NCI-H2227 (cell line): ENCODE measurements at regions not wholly inside any gene's neighbourhood (a gene's known extent, or its start where the extent isn't known, plus 50 kb on each side); places are given as distances from the start of the nearest gene placed in this dataset.

Source experiments
- DNase-seq: peaks from one replicate; lab custom pipeline; 2025; ENCODE audit not compliant: unreplicated experiment; lab: John Stamatoyannopoulos, UW

- DNase-seq: no peak
These were observed 50.3 kb upstream of the SORBS2 start for GRCh38 chr4:185862340-185862739.

DNA sequence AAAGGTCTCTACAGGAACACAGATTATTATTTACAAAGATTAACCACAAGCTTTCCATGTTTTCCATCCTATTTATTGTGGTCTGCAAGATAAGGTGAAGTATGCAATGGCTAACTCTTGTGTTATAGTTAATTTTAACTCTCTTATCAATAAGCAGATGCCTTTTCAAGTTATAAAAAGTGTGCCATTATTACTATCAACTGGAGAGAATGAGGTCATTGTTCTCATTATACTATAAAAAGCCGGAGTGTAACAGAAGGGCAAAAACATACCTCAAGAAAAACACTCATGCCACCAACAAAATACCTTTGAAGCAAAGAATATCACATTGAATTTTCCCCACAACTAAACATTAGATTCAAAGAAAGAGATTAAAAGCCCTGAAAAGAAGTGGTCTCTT, 52.0 kb upstream of the SORBS2 start:
- no peak for DNase-seq

DNA sequence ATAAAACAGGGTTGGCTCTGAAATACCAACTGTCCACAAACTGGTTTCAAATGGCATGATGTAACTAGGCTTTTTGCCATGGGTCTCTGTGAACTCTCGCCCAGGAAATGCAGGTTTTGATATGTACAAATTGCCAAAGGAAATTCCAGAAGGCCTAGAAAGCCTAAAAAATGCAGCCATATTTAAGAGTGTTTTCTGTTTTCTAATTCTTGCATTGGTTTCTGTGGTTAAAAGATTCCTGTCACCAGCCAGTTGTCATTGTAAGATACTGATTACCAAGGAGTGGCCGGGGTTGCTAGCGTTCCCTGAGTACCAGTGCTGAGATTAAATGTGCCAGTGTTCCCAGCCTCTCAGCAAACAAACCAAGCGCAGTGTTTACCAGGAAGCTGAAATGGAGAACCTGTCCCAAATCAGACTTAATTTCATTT, 53.9 kb upstream of the SORBS2 start:
- no peak for DNase-seq

- no peak for DNase-seq
These were observed 55.8 kb upstream of the SORBS2 start for GRCh38 chr4:185867770-185868169.

DNA sequence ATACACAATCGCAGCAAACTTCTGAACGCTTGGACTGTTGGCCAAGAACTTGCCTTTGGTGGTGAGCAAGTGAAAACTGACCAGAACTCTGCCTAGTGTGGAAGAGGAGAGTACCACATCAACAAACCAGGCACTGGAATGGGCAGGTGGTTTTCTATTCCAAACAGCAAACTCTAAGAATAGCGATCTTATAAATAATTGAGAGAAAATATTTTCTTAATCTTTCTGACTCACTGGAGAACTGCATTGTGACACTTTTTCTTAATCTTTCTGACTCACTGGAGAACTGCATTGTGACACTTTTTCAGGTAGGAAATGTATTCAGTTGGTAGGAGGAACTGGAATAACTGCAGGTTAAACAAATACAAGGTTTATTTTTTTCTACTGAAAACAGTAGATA, 57.0 kb upstream of the SORBS2 start:
- DNase-seq: no peak

DNA sequence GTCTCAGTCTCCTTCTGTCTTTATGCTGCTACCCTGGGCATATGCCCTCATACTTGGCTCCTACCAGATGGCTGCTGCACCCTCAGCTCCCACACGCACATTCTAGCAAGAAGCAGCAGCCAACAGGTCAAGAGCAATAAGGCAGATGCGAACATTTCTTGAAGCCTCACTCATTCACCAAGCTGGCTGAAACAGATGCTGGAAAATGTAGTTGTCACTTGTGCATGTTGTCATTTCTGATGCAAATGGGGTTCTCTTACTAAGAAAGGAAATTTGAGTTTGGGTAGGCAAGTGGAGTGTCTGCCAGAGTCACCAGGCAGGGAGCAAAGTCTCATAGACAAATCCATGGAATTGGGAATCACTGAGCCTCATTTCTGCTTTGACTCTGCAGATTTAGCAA, 57.4 kb upstream of the SORBS2 start:
- peak; percentile 1 for DNase-seq

DNA sequence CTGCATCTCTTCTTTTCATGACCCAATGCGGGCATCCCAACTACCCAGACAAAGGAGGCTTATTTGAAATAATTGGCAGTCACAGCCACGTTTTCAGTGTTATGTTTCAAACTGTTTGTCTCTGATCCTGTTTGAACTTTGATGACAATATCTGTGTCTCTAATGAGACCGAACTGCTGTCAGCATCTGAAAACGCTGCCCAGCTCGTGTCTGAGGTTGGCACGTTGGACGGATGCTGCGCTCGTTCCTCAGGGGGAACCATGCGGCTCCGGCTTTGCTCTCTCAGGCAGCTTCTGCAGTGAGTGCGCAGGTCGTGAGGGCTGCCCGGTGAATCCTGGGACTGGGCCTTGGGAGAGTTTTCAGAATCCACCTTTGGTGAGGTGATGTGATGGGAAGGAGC, 58.4 kb upstream of the SORBS2 start:
- peak; percentile 18 for DNase-seq

DNA sequence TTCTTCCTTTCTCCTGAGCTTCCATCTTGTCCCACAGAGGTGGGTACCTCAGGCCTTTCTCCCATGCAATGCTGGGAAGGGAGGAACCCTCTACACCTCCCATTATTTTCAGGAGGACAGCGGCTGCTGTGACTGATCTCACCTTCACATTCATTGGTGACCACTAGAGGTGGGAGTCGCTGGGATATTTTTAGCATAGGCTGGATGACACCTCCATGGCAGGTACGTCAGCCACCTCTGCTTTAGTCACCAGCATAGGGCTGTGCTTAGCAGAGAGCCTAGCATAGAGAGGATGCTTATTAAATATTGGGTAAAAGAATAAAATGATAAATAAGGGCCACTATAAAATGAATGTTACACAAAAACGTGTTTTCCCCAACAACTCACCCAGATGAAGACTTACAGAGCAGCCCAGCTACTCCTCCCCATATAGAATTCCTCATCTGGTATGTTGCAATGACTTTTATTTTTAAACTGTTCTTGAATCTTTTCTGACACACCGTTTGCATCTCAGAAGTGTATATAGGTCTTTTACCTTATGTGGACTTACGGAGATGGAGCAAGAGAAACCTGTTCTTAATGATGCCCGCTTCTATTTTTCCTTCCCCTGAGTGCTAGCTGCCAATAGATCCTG, 60.9 kb upstream of the SORBS2 start:
- DNase-seq: no peak

- DNase-seq: no peak
These were observed 62.7 kb upstream of the SORBS2 start for GRCh38 chr4:185874516-185875230.

DNA sequence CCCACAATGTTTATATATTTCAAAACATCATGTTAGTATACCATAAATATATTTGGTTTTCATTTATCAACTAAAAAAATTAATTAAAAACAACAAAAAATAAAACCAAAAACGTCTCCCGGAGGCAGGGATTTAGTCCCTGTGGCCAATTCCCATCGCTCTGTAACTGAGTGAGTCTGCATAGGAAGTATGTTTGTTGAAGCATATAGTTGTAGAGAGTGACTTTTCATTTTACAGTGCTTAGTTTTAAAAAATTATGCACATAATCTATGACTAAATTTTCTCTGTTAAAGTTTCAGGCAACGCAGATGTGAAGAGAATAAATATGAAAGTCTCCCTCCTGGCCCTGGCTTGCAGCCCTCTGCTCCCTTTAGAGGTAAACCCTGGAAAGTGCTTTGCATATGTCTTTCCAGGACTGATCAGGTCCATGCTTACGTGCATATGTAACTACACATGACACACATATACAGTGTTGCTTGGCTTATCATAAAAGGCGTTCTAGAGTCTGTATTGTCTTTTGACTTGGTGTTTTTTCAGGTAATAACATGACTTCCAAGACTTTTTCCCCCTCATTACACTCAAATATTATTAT, 63.4 kb upstream of the SORBS2 start:
- no peak for DNase-seq

DNA sequence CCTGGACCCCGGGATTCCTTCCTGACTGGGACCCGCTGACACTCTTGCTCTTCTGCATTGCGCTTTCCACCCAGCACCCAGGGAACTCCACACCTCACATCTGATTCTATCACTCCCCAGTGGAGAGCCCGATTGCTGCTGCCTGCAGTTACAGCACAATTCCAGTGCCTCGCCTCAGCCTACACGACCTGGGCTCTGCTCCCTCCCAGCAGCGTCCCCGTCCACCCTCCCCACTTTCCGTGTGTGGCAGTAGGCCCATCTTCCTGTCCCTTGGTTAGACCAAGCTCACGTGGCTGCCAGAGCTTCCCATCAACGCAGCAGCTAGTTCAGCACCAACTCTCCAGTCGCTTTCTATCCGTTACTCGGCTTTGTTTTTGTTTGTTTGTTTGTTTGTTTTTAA, 66.6 kb upstream of the SORBS2 start:
- no peak for DNase-seq

DNA sequence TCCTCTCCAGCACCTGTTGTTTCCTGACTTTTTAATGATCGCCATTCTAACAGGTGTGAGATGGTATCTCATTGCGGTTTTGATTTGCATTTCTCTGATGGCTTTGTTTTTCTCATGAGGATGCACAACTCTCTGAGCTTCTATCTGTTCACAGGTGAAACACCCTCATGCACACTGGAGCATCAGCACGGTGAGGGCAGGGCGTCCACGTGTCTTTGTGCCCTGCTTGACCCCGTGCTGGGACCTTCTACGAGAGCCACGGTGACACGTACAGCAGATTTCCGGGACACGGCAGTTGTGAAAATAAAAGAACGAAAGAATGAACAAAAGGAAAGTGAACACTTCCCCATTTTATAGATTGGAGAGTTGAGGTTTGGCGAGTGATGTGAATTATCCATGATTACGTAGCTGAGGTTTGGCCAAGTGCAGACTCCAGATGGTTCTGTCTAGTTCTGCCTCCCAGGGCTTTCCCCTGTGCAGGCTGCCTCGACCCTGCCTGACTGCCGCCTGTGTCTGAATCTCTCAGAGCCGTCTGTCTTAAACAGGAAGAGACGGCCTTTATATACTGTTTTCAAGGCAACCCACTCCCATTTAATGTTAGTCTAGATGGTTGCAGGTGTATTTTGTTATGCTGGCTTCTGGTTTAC, 67.8 kb upstream of the SORBS2 start:
- no peak for DNase-seq

- no peak for DNase-seq
These were observed 68.6 kb upstream of the SORBS2 start for GRCh38 chr4:185880571-185880970.

DNA sequence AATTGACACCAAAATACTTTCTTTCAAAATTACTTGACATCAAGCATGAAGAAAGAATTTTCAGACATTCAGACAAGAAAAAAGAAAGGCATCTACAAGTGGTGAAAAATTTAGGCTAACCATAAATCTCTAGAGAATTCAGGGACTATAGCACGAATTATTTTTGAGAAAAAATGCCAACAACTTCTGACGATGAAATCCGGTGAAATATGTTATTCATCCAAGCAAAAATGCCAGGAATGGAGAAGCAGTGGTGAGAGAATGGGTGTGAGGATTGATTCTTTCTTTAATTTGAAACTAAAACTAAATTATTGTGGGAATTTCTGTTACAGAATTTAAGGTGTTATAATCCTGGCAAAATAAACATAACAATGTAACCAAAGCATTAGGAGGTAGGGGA, 69.4 kb upstream of the SORBS2 start:
- DNase-seq: no peak

GRCh38 chr4:185883591-185883990, 71.6 kb upstream of the SORBS2 start:
- no peak for DNase-seq

GRCh38 chr4:185885075-185885474, 73.1 kb upstream of the SORBS2 start:
- DNase-seq: no peak

DNA sequence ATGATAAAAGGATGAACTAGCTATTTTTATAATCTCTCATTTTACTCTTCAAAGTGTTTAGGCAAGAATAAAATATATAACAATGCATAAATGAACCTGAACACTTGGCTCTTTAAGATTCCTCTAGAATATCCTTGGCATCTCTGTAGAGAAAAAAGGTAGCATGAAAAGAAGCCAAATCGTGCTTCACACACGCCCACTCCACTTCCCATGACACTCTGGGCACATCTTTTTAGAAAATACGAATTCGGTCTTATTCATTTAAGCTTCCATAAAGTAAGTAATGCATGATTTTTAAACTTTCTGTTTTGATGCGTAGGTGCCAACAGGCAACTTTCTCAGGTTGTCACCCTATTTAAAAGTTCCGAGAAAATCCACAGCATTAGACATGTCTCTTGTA, 73.6 kb upstream of the SORBS2 start:
- no peak for DNase-seq

DNA sequence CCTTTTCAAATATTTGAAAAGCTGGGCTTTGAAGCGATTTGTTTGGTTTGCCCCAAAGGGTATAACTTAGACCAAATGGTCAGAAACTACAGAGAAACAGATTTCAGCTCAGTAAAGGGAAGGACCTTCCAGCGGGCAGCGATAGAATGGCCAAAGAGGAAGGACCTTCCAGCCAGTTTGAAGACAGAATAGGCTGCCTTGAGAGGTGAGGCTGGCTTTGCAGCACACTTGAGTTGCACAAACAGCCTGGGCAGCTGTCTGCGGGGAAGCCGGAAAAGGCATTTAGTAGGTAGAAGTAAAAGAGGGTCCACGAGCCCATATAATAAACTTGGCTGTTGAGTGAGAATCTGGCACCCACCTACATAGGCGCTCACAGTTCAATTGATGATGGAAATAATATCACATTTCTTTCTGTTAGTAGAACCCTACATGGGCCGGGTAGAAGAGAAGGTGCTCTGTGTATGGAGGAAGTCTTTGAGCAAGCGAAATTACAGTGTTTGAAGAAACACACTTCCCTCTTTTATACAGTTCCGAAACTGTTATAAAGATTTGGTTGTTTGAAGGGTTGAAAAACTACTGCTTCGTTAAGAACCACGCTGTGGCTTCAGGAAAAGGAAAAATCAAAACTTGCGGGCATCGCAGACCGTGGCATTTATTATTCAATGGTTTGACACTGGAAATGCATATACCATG, 75.0 kb upstream of the SORBS2 start:
- no peak for DNase-seq

- DNase-seq: no peak
These were observed 76.7 kb upstream of the SORBS2 start for GRCh38 chr4:185888676-185889075.

DNA sequence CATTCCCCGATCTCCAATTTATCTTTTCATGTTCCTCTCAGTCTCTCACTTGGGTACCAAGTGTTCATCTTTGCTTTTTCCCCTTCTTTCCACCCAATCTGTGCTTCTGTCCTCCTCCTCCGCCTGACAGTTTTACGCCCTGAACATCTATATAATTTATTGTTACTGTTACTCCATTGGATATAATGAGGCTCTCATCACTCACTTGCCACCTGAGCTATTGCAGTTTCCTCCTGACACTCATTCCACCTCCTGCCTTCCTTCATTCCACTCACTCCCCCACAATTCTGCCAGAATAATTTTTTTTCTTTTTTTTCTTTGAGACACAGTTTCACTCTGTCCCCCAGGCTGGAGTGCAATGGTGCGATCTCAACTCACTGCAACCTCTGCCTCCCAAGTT, 77.6 kb upstream of the SORBS2 start:
- DNase-seq: no peak

DNA sequence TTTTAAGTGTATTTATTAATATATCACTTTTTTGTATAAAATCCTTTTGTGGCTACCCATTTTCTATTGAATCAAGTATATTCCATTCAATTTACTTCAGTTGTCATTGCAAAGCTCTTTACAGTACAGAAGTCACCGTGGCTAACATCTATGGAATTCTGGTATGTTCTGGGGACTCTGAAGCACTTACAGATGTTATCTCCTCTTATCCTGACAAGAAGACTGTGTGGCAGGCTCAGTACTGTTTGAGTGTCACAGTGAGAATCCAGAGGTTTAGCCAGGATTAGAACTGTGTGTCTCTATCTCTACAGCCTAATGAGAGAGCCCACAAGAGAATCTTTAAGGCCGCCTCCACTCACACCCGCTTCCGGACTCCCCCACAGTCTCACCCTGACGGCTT, 78.2 kb upstream of the SORBS2 start:
- DNase-seq: no peak

DNA sequence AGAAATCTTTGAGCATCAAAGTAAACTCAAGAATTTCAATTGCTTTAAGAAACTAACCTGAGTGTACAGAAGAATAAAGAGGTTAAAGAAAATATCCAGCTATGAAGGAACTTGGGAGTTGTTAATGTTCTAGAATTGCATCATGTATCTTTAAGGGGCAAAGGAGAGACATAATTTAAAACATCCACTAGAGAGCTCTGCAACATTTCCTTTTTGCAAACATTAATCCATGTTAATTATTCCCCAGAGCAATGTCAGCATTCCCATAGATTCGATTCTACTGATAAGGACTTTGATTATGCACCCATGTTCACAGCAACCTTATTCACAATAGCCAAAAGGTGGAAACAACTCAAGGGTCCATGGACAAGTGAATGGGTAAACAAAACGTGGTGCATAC, 80.2 kb upstream of the SORBS2 start:
- DNase-seq: no peak
